ENCODE measurements at regions not wholly inside any gene's neighbourhood (a gene's known extent, or its start where the extent isn't known, plus 50 kb on each side); places are given as distances from the start of the nearest gene placed in this dataset.

DNA sequence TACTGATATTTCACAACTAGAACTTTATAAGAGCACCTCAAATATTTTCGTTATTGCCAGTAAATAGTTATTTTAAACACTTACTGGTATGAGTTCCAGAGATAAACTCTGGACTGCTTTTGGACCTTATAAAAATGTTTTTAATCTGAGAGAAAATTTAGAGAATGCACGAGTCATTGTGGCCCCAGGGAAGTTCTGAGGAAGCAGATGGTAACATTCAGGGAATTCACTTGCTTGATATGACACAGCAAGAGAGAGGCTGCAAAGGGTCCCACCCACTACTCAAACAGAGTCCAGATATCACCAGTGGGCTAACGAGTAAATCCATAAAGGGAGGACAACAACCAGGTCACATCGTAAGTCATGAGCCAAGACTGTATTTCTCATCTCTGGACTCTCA lies 526.8 kb downstream of the TDRD15 start:
- 57% methylated on average over 3 of the region's 4 CpGs for WGBS (ENCODE audit: insufficient coverage)
- Mint-ChIP-seq H3K9me3 (peaks cover 7 to 9% of the 10 kb centered on the region in 2 donors), H3K4me3 (no peak overlapping the region), H3K27ac (no peak overlapping the region), H3K27me3 (ENCODE audit: low read depth in 2 of 2) (no peaks in the 10 kb centered on the region), H3K4me1 (no peaks in the 10 kb centered on the region), H3K36me3 (no peaks in the 10 kb centered on the region)
- Histone ChIP-seq H3K4me1 (ENCODE audit: control insufficient read depth, insufficient read depth, low read length) (no peaks in the 10 kb centered on the region), H3K36me3 (ENCODE audit: control insufficient read depth, insufficient read depth, low read length) (no peaks in the 10 kb centered on the region), H3K27me3 (ENCODE audit: control insufficient read depth, insufficient read depth, low read length) (no peaks in the 10 kb centered on the region), H3K27ac (ENCODE audit: low read length) (no peak overlapping the region), H3K9me3 (ENCODE audit: control insufficient read depth, insufficient read depth, low read length) (peaks cover 10% of the 10 kb centered on the region), H3K4me3 (ENCODE audit: low read length) (no peak overlapping the region)
- no peak for DNase-seq
- no peak for ATAC-seq
- intact Hi-C loops (cut with micrococcal nuclease) = no loop called here
- no peak for TF ChIP-seq CTCF (IDR thresholded peaks at IDR 0.05)

- Mint-ChIP-seq H3K27ac (no peak overlapping the region), H3K36me3 (no peaks in the 10 kb centered on the region), H3K27me3 (ENCODE audit: low read depth in 2 of 2) (no peaks in the 10 kb centered on the region), H3K4me3 (no peak overlapping the region), H3K4me1 (no peaks in the 10 kb centered on the region), H3K9me3 (peaks cover 12 to 20% of the 10 kb centered on the region in 2 donors)
- TF ChIP-seq CTCF (IDR thresholded peaks at IDR 0.05) = no peak
- no peaks in the 10 kb centered on the region for H3K9me3 ChIP-seq (ENCODE audit: control insufficient read depth, insufficient read depth, low read length)
- H3K27me3 ChIP-seq (ENCODE audit: control insufficient read depth, insufficient read depth, low read length) = no peaks in the 10 kb centered on the region
- ATAC-seq = no peak
- 82% methylated on average over 4 of the region's 4 CpGs for WGBS (ENCODE audit: insufficient coverage)
- no peak for DNase-seq
- H3K4me1 ChIP-seq (ENCODE audit: control insufficient read depth, insufficient read depth, low read length) = no peaks in the 10 kb centered on the region
- no peak overlapping the region for H3K4me3 ChIP-seq (ENCODE audit: low read length)
- no peaks in the 10 kb centered on the region for H3K36me3 ChIP-seq (ENCODE audit: control insufficient read depth, insufficient read depth, low read length)
- intact Hi-C loops (cut with micrococcal nuclease) = no loop called here
- H3K27ac ChIP-seq (ENCODE audit: low read length) = no peak overlapping the region
Measured at GRCh38 chr2:21655136-21655535, 531.4 kb downstream of the TDRD15 start.

- H3K27ac ChIP-seq (ENCODE audit: low read length) = no peak overlapping the region
- no peaks in the 10 kb centered on the region for H3K36me3 ChIP-seq (ENCODE audit: control insufficient read depth, insufficient read depth, low read length)
- intact Hi-C loops (cut with micrococcal nuclease) = no loop called here
- no peaks in the 10 kb centered on the region for H3K27me3 ChIP-seq (ENCODE audit: control insufficient read depth, insufficient read depth, low read length)
- H3K4me1 ChIP-seq (ENCODE audit: control insufficient read depth, insufficient read depth, low read length) = no peaks in the 10 kb centered on the region
- no peak for DNase-seq
- H3K9me3 ChIP-seq (ENCODE audit: control insufficient read depth, insufficient read depth, low read length) = peaks cover 2% of the 10 kb centered on the region
- no peaks in the 10 kb centered on the region for H3K36me3 Mint-ChIP-seq
- 74% methylated on average over 7 of the region's 10 CpGs for WGBS (ENCODE audit: insufficient coverage)
- ATAC-seq = no peak
- no peaks in the 10 kb centered on the region for H3K27me3 Mint-ChIP-seq (ENCODE audit: low read depth in 2 of 2)
- no peak overlapping the region for H3K4me3 Mint-ChIP-seq
- no peak overlapping the region for H3K27ac Mint-ChIP-seq
- peaks cover 12 to 22% of the 10 kb centered on the region in 2 donors for H3K9me3 Mint-ChIP-seq
- no peak for TF ChIP-seq CTCF (IDR thresholded peaks at IDR 0.05)
- H3K4me3 ChIP-seq (ENCODE audit: low read length) = no peak overlapping the region
- H3K4me1 Mint-ChIP-seq = no peaks in the 10 kb centered on the region
Measured at GRCh38 chr2:21656330-21657075, 532.7 kb downstream of the TDRD15 start.

GRCh38 chr2:21657445-21657844 lies 533.7 kb downstream of the TDRD15 start:
- TF ChIP-seq CTCF (IDR thresholded peaks at IDR 0.05) = no peak
- Histone ChIP-seq H3K4me1 (ENCODE audit: control insufficient read depth, insufficient read depth, low read length) (no peaks in the 10 kb centered on the region), H3K36me3 (ENCODE audit: control insufficient read depth, insufficient read depth, low read length) (no peaks in the 10 kb centered on the region), H3K9me3 (ENCODE audit: control insufficient read depth, insufficient read depth, low read length) (peaks cover 2% of the 10 kb centered on the region), H3K4me3 (ENCODE audit: low read length) (no peak overlapping the region), H3K27me3 (ENCODE audit: control insufficient read depth, insufficient read depth, low read length) (no peaks in the 10 kb centered on the region), H3K27ac (ENCODE audit: low read length) (no peak overlapping the region)
- DNase-seq (no peak), ATAC-seq (no peak)
- H3K9me3 Mint-ChIP-seq = peaks cover 10 to 18% of the 10 kb centered on the region in 2 donors
- H3K27ac Mint-ChIP-seq = no peak overlapping the region
- intact Hi-C loops (cut with micrococcal nuclease) = no loop called here
- no peak overlapping the region for H3K4me3 Mint-ChIP-seq
- H3K36me3 Mint-ChIP-seq = no peaks in the 10 kb centered on the region
- no peaks in the 10 kb centered on the region for H3K4me1 Mint-ChIP-seq
- WGBS (ENCODE audit: insufficient coverage) = 90% methylated on average over 1 of the region's 2 CpGs
- H3K27me3 Mint-ChIP-seq (ENCODE audit: low read depth in 2 of 2) = no peaks in the 10 kb centered on the region
